Neural crest cell (in vitro differentiated cells): ENCODE measurements at regions not wholly inside any gene's neighbourhood (a gene's known extent, or its start where the extent isn't known, plus 50 kb on each side); places are given as distances from the start of the nearest gene placed in this dataset.
A peak's percentile ranks its signal among the peaks of the same experiment; 100 is the strongest.

Source experiments
- DNase-seq: peaks from one replicate; pipeline ENCODE4 v3.0.0; 2021; ENCODE audit warnings: low read depth, mixed read lengths, low spot score
- H3K27ac Mint-ChIP-seq: one replicate; pipeline ENCODE4 v1.8.0; 2021; ENCODE audit warnings: mild to moderate bottlenecking, mixed read lengths; ENCODE audit not compliant: unreplicated experiment
- H3K27me3 Mint-ChIP-seq: 2 replicates; pipeline ENCODE4 v1.8.0; 2021; ENCODE audit warnings: low read depth, mild to moderate bottlenecking, mixed read lengths
- H3K36me3 Mint-ChIP-seq: 2 replicates; pipeline ENCODE4 v1.8.0; 2021; ENCODE audit warnings: low read depth, mild to moderate bottlenecking, mixed read lengths
- H3K4me1 Mint-ChIP-seq: 2 replicates; pipeline ENCODE4 v1.8.0; 2021; ENCODE audit warnings: mixed read lengths
- H3K4me3 Mint-ChIP-seq: one replicate; pipeline ENCODE4 v1.8.0; 2021; ENCODE audit warnings: mild to moderate bottlenecking, mixed read lengths
- H3K9me3 Mint-ChIP-seq: 2 replicates; pipeline ENCODE4 v1.8.0; 2021; ENCODE audit warnings: mixed read lengths
- CTCF ChIP-seq: fragments of 200-600 bp; sonication (generic); conservative IDR thresholded peaks from 2 replicates; pipeline ENCODE4 v1.5.0; 2021; ENCODE audit warnings: antibody characterized with exemption, mild to moderate bottlenecking

- Mint-ChIP-seq H3K27me3 (peaks cover 25% of the 10 kb centered on the region), H3K27ac (no peak overlapping the region), H3K9me3 (no peaks in the 10 kb centered on the region), H3K4me1 (no peaks in the 10 kb centered on the region), H3K4me3 (no peak overlapping the region), H3K36me3 (no peaks in the 10 kb centered on the region)
- TF ChIP-seq CTCF, result peak; percentile 67
- peak; percentile 7 for DNase-seq
Measured at GRCh38 chr1:221478050-221478949, 263.6 kb downstream of the DUSP10 start.

GRCh38 chr1:221487781-221488524 is 253.9 kb downstream of the DUSP10 start:
- no peaks in the 10 kb centered on the region for H3K36me3 Mint-ChIP-seq
- DNase-seq, result no peak
- no peak for TF ChIP-seq CTCF
- H3K27ac Mint-ChIP-seq, result no peak overlapping the region
- no peaks in the 10 kb centered on the region for H3K9me3 Mint-ChIP-seq
- H3K4me3 Mint-ChIP-seq, result no peak overlapping the region
- H3K27me3 Mint-ChIP-seq, result peaks cover 2% of the 10 kb centered on the region
- no peaks in the 10 kb centered on the region for H3K4me1 Mint-ChIP-seq

GRCh38 chr1:221488550-221488949 is 253.3 kb downstream of the DUSP10 start:
- no peaks in the 10 kb centered on the region for H3K27me3 Mint-ChIP-seq
- no peak for DNase-seq
- H3K27ac Mint-ChIP-seq, result no peak overlapping the region
- TF ChIP-seq CTCF, result no peak
- no peak overlapping the region for H3K4me3 Mint-ChIP-seq
- H3K4me1 Mint-ChIP-seq, result no peaks in the 10 kb centered on the region
- H3K9me3 Mint-ChIP-seq, result no peaks in the 10 kb centered on the region
- H3K36me3 Mint-ChIP-seq, result no peaks in the 10 kb centered on the region

GRCh38 chr1:221494670-221495069 is 247.2 kb downstream of the DUSP10 start:
- Mint-ChIP-seq H3K27me3 (peaks cover 2% of the 10 kb centered on the region), H3K36me3 (no peaks in the 10 kb centered on the region), H3K4me3 (no peak overlapping the region), H3K4me1 (no peaks in the 10 kb centered on the region), H3K27ac (no peak overlapping the region), H3K9me3 (no peaks in the 10 kb centered on the region)
- no peak for DNase-seq
- no peak for TF ChIP-seq CTCF

GRCh38 chr1:221497046-221497445 is 244.8 kb downstream of the DUSP10 start:
- Mint-ChIP-seq H3K36me3 (no peaks in the 10 kb centered on the region), H3K9me3 (no peaks in the 10 kb centered on the region), H3K27me3 (peaks cover 2% of the 10 kb centered on the region), H3K27ac (no peak overlapping the region), H3K4me3 (no peak overlapping the region), H3K4me1 (no peaks in the 10 kb centered on the region)
- no peak for TF ChIP-seq CTCF
- no peak for DNase-seq
